ENCODE measurements at regions not wholly inside any gene's neighbourhood (a gene's known extent, or its start where the extent isn't known, plus 50 kb on each side); places are given as distances from the start of the nearest gene placed in this dataset.

DNA sequence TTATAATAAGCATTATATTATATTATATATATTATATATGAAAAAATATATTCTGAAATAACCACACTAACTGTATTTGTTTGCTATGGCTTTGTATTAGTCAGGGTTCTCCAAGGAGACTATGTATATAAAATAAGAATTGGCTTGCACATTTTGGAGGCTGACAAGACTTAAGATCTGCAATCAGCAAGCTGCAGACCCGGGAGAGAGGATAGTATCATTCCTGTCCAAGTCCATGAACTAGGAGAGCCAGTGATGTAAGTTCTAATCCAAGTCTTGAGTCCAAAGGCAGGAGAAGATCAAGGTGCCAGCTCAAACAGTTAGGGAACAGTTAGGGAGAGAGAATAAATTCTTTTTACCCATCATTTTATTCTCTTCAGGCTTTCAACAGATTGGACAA lies 639.5 kb downstream of the PLPP3 start:
- no peak for DNase-seq (ENCODE audit: extremely low spot score)
- TF ChIP-seq, protein P1, sequence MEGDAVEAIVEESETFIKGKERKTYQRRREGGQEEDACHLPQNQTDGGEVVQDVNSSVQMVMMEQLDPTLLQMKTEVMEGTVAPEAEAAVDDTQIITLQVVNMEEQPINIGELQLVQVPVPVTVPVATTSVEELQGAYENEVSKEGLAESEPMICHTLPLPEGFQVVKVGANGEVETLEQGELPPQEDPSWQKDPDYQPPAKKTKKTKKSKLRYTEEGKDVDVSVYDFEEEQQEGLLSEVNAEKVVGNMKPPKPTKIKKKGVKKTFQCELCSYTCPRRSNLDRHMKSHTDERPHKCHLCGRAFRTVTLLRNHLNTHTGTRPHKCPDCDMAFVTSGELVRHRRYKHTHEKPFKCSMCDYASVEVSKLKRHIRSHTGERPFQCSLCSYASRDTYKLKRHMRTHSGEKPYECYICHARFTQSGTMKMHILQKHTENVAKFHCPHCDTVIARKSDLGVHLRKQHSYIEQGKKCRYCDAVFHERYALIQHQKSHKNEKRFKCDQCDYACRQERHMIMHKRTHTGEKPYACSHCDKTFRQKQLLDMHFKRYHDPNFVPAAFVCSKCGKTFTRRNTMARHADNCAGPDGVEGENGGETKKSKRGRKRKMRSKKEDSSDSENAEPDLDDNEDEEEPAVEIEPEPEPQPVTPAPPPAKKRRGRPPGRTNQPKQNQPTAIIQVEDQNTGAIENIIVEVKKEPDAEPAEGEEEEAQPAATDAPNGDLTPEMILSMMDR (IDR thresholded peaks at IDR 0.05; ENCODE audit: control extremely low read depth, extremely low read depth, low read depth, missing control alignments) = no peak
- ChIA-PET POLR2A (no interaction called here), CTCF (interaction anchor here (1.0 kb wide), 1 partner anchor 14 kb away, joined by 3 read pairs; no protein-coding TSS in a partner anchor)

DNA sequence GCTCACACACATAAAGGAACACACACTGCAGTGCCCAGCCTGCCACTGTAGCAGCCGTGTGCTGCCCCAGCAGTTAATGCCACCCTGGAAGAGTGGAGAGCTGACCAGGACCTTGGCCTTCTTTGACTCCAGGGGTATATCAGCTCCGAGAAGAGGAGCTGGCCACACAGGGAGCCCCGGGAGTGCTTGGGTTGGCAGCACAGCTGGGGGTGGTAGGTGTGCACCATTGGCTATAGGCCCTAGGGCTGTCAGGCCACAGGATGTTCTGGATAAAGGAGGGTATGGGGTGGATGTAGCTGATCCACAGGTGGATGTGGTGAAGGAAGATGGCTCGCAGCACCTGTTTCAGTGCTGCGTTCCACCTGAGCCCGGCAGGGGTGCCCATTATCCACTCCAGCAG lies 640.5 kb downstream of the PLPP3 start:
- TF ChIP-seq, protein P1 (IDR thresholded peaks at IDR 0.05; ENCODE audit: control extremely low read depth, extremely low read depth, low read depth, missing control alignments) = no peak
- no peak for DNase-seq (ENCODE audit: extremely low spot score)
- CTCF ChIA-PET = interaction anchor here (1.0 kb wide), 1 partner anchor 13 kb away, joined by 3 read pairs; no protein-coding TSS in a partner anchor
- POLR2A ChIA-PET = interaction anchor here (0.6 kb wide), 1 partner anchor 97 kb away, joined by 5 read pairs; no protein-coding TSS in a partner anchor

DNA sequence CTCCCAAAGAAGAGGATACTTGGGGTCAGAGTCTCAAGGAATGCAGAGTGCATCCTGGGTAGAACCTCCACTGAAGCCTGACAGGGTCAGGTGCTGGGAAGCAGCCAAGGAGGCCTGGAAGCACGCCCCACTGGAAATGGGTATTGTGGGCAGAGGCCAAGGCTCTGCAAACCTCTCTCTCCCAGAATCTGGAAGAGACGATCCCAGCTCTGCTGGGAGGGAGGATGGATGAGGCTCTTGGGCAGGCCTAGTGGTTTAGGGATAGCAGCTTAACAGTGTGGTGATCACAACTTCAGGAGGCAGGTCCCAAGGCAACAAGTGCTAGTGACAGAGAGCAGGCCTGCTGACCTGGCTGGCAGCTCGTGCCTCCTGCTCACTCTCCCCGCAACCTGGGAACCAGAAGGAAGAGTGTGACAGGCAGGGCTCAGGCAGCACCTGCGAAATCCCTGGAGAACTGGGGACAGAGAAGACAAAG lies 641.0 kb downstream of the PLPP3 start:
- no peak for DNase-seq (ENCODE audit: extremely low spot score)
- TF ChIP-seq, protein P1 (IDR thresholded peaks at IDR 0.05; ENCODE audit: control extremely low read depth, extremely low read depth, low read depth, missing control alignments) = no peak
- ChIA-PET POLR2A (no interaction called here), CTCF (no interaction called here)

DNA sequence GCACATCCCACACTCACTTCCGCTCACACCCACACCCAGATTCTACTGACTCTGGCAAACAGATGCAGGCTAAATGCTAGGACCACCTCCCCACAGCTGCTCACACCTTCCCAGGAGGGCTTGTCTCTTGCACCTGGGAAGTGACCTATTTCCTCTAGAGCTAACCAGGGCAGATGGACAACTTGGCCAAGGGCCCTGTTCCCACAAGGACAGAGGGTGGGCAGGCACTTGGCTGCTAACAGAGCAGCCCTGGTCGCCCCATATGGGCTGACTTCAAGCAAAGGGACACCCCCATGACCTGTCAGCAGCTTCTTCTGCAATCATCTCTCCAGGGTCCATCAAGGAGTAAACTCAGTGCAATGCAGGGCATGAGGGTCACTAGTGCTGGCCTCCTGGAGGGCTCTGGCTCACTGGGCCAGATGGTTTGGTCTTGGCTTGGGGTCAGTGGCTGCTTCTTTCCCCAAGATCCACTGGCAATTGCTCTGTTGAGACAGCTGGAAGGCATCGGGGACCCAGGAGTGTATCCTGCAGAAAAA lies 641.5 kb downstream of the PLPP3 start:
- CTCF ChIA-PET = no interaction called here
- POLR2A ChIA-PET = no interaction called here
- DNase-seq (ENCODE audit: extremely low spot score) = no peak
- TF ChIP-seq, protein P1 (IDR thresholded peaks at IDR 0.05; ENCODE audit: control extremely low read depth, extremely low read depth, low read depth, missing control alignments) = no peak

DNA sequence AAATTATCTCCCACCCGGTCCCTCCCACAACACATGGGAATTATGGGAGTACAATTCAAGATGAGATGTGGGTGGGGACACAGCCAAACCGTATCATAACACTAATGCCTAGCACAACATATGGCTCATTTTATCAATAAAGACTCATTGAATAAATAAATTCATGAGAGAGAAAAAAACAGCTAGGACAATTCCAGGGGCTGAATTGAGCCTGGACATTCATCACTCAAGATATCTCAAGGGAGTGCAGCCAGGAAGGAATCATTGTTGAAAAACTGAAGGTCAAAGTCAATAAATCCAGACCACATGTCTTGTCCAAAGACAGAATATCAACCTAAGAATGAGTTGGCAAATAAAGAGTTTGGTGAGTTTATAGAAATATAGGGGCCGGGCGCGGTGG lies 644.1 kb downstream of the PLPP3 start:
- POLR2A ChIA-PET = no interaction called here
- no peak for DNase-seq (ENCODE audit: extremely low spot score)
- TF ChIP-seq, protein P1 (IDR thresholded peaks at IDR 0.05; ENCODE audit: control extremely low read depth, extremely low read depth, low read depth, missing control alignments) = no peak
- CTCF ChIA-PET = no interaction called here

DNA sequence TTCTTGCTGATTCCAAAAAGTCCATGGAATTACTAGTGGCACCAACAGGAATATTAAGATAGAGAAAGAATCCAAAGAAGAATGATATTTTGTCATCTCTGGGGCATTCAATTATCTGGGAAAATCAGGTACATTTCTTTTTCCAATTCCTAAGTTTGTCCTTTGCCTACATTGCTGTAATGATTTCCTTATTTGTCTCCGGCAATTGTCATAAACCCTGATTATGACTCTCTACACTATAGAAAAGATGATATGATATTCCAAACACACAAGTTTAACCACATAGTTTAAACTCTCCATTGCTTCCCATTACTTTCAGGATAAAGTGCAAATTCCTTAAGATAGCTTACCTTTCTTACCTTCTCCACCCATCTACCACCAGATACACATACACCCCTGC lies 647.0 kb downstream of the PLPP3 start:
- CTCF ChIA-PET = no interaction called here
- POLR2A ChIA-PET = no interaction called here

More for the DNA sequence above, 647.0 kb downstream of the PLPP3 start:
- no peak for DNase-seq (ENCODE audit: extremely low spot score)
- TF ChIP-seq, protein P1 (IDR thresholded peaks at IDR 0.05; ENCODE audit: control extremely low read depth, extremely low read depth, low read depth, missing control alignments) = no peak

Data from GM10248 (cell line).